GM12878 (cell line): ENCODE measurements at regions not wholly inside any gene's neighbourhood (a gene's known extent, or its start where the extent isn't known, plus 50 kb on each side); places are given as distances from the start of the nearest gene placed in this dataset.

ENCODE experiments used
- ATAC-seq: fragments of 200-7000 bp; cut with Tn5 transposase; 3 replicates; pipeline ENCODE4 v1.9.1; 2020; ENCODE audit warnings: mild to moderate bottlenecking, moderate library complexity
- BruUV-seq: library from RNA; stranded (reverse); fragments of 400-500 nt; replicated peaks from 2 replicates; lab custom pipeline; 2021; lab: Mats Ljungman, UMichigan
- CTCF ChIA-PET: fragments of 300-600 bp; sonication (Branson Sonifier 250); formaldehyde crosslinking; extraction: SDS; loops from one replicate; lab custom pipeline; 2021; ENCODE audit warnings: inconsistent platforms; lab: Yijun Ruan, JAX
- POLR2A ChIA-PET: fragments of 350-600 bp; formaldehyde crosslinking; extraction: SDS; loops from one replicate; lab custom pipeline; 2021; ENCODE audit warnings: inconsistent platforms; lab: Charles Lee
- RAD21 ChIA-PET: fragments of 300-600 bp; sonication (Branson Sonifier 250); formaldehyde crosslinking; loops from one replicate; lab custom pipeline; 2023; ENCODE audit warnings: antibody characterized with exemption; ENCODE audit not compliant: unreplicated experiment; lab: Charles Lee
- SMC1A ChIA-PET: fragments of 300-600 bp; sonication (Branson Sonifier 250); formaldehyde crosslinking; loops from one replicate; lab custom pipeline; 2023; ENCODE audit not compliant: unreplicated experiment, uncharacterized antibody; lab: Charles Lee
- DNase-seq: peaks from one replicate; pipeline ENCODE4 v3.0.0-alpha.2; 2011; ENCODE audit warnings: low read depth, low spot score
- FAIRE-seq: peaks from 3 replicates; lab custom pipeline; 2011; peaks lifted over from hg19 to GRCh38; lab: Jason Lieb, UNC
- H2AFZ ChIP-seq: 2 replicates; pipeline ENCODE4 v1.6.0; 2011; ENCODE audit warnings: low read depth, low read length, control low read depth; ENCODE audit not compliant: control insufficient read depth
- H3K27ac ChIP-seq: 2 replicates; pipeline ENCODE4 v1.5.1; 2011; ENCODE audit warnings: control low read depth; ENCODE audit not compliant: control insufficient read depth, insufficient read depth
- H3K27me3 ChIP-seq, 2 experiments: replicated peaks in 1 of 2; 2 replicates each; pipeline versions ENCODE4 v1.6.0 to v1.6.1; 2011; ENCODE audit warnings: low read length in 1 of 2; ENCODE audit not compliant: control insufficient read depth in 2 of 2, insufficient read depth in 2 of 2
- H3K36me3 ChIP-seq, 2 experiments: 2 replicates each; pipeline ENCODE4 v1.5.1; 2011; ENCODE audit warnings: low read length in 1 of 2; ENCODE audit not compliant: control insufficient read depth in 2 of 2, insufficient read depth in 2 of 2
- H3K4me1 ChIP-seq: 2 replicates; pipeline ENCODE4 v1.6.1; 2011; ENCODE audit warnings: mild to moderate bottlenecking, low read length, moderate library complexity, mixed read lengths; ENCODE audit not compliant: control insufficient read depth, insufficient read depth
- H3K4me2 ChIP-seq: 2 replicates; pipeline ENCODE4 v1.6.0; 2011; ENCODE audit warnings: control low read depth; ENCODE audit not compliant: control insufficient read depth, insufficient read depth
- H3K4me3 ChIP-seq: fragments of 200-600 bp; sonication (generic); 2 replicates; pipeline ENCODE4 v1.5.1; 2016
- H3K79me2 ChIP-seq: 2 replicates; pipeline ENCODE4 v1.6.0; 2011; ENCODE audit warnings: low read length; ENCODE audit not compliant: control insufficient read depth, insufficient read depth
- H3K9ac ChIP-seq: 2 replicates; pipeline ENCODE4 v1.8.0; 2011; ENCODE audit warnings: low read length, control low read depth, mixed read lengths; ENCODE audit not compliant: control insufficient read depth, insufficient read depth
- H3K9me3 ChIP-seq: replicated peaks from 3 replicates; pipeline ENCODE4 v1.5.1; 2011; ENCODE audit warnings: mild to moderate bottlenecking, low read length; ENCODE audit not compliant: control insufficient read depth, insufficient read depth
- H4K20me1 ChIP-seq: 2 replicates; pipeline ENCODE4 v1.6.0; 2011; ENCODE audit not compliant: control insufficient read depth, insufficient read depth
- BACH1 ChIP-seq: fragments of 450-650 bp; IDR thresholded peaks from 2 replicates; pipeline ENCODE4 v1.6.1; 2017; ENCODE audit warnings: mild to moderate bottlenecking, borderline replicate concordance
- CBFB ChIP-seq: IDR thresholded peaks from 2 replicates; pipeline ENCODE4 v1.6.1; 2016; ENCODE audit warnings: antibody characterized with exemption, low read depth
- CBX3 ChIP-seq: fragments of 200-600 bp; sonication (generic); IDR thresholded peaks from 2 replicates; pipeline ENCODE4 v1.6.1; 2016; ENCODE audit warnings: low read depth, borderline replicate concordance
- CHD2 ChIP-seq: IDR thresholded peaks from 2 replicates; pipeline ENCODE4 v1.6.1; 2011; ENCODE audit warnings: low read depth, low read length, improper control_type of control experiment, borderline replicate concordance
- MXI1 ChIP-seq: fragments of 150-350 bp; IDR thresholded peaks from 2 replicates; pipeline ENCODE4 v1.6.1; 2011; ENCODE audit warnings: low read depth, mild to moderate bottlenecking, inconsistent platforms, low read length, improper control_type of control experiment
- NFXL1 ChIP-seq: fragments of 450-650 bp; IDR thresholded peaks from 2 replicates; pipeline ENCODE4 v1.6.1; 2017; ENCODE audit warnings: antibody characterized with exemption, mild to moderate bottlenecking, borderline replicate concordance
- SP1 ChIP-seq: IDR thresholded peaks from one replicate; pipeline ENCODE4 v1.6.1; 2011; ENCODE audit warnings: low read depth, low read length
- SREBF1 ChIP-seq: IDR thresholded peaks from 2 replicates; pipeline ENCODE4 v1.6.1; 2012; ENCODE audit warnings: mild to moderate bottlenecking, low read length
- SUZ12 ChIP-seq: fragments of 200-600 bp; sonication (generic); IDR thresholded peaks from one replicate; pipeline ENCODE4 v1.6.1; 2018; ENCODE audit warnings: antibody characterized with exemption, mild to moderate bottlenecking; ENCODE audit not compliant: unreplicated experiment
- YY1 ChIP-seq: IDR thresholded peaks from 2 replicates; pipeline ENCODE4 v1.6.1; 2011; ENCODE audit warnings: low read depth, mild to moderate bottlenecking, low read length
- ZNF622 ChIP-seq: fragments of 450-650 bp; IDR thresholded peaks from 2 replicates; pipeline ENCODE4 v1.6.1; 2017; ENCODE audit warnings: mild to moderate bottlenecking, inconsistent platforms
- WGBS: methylation state at CpG from one replicate; pipeline ENCODE4 v1.1.6; 2016; ENCODE audit warnings: low lambda C conversion rate; ENCODE audit not compliant: insufficient replicate concordance, insufficient coverage; ENCODE audit errors: missing lambda C conversion rate; 5-methylcytosine and 5-hydroxymethylcytosine counted together
- in situ Hi-C: fragments of 300-500 bp; cut with MboI; formaldehyde crosslinking; loops from 9 replicates; pipeline ENCODE4 v1.14.3; 2018; ENCODE audit warnings: mixed read lengths
- intact Hi-C: fragments of 100-400 bp; cut with micrococcal nuclease; formaldehyde crosslinking; loops from one replicate; pipeline ENCODE4 v1.14.2; 2022; ENCODE audit not compliant: unreplicated experiment
- TF ChIP-seq, protein P1 (sequence below): fragments of 450-650 bp; conservative IDR thresholded peaks from 2 replicates; pipeline ENCODE4 v1.6.1; 2017; ENCODE audit warnings: mild to moderate bottlenecking, moderate library complexity
- TF ChIP-seq, protein P2 (sequence below): fragments of 150-350 bp; IDR thresholded peaks from 2 replicates; pipeline ENCODE4 v1.6.1; 2014; ENCODE audit warnings: mild to moderate bottlenecking, low read depth, low read length
- TF ChIP-seq, protein P3 (sequence below): fragments of 450-650 bp; IDR thresholded peaks from 2 replicates; pipeline ENCODE4 v1.6.1; 2017; ENCODE audit warnings: borderline replicate concordance
- TF ChIP-seq, protein P4 (sequence below): fragments of 450-650 bp; IDR thresholded peaks from 2 replicates; pipeline ENCODE4 v1.6.1; 2018; ENCODE audit warnings: borderline replicate concordance, mild to moderate bottlenecking; ENCODE audit not compliant: partially characterized antibody
- TF ChIP-seq, protein P5 (sequence below): IDR thresholded peaks from 2 replicates; pipeline ENCODE4 v1.6.1; 2011; ENCODE audit warnings: low read depth, mild to moderate bottlenecking, low read length, moderate library complexity, borderline replicate concordance; ENCODE audit errors: extremely low read depth

DNA sequence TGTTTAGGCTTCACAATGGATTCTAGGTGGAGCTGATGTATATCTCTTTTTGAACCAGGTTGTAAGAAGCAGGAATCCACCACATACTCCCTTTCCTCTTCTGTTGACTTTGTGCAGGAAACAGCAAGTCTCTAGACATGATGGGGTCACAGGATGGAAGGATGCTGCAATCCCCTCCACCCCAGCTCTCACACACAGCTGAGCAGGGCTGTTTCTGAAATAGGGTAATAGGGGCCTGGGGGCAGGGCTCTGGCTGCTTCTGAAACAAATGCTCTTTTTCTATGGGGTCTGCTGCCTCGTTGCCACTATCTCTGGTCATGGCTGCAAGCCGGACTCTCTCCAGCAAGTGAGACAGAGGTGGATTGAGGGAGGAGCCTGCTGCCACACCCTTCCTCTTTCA lies 148.9 kb downstream of the SOX11 start:
- in situ Hi-C loops (no loop called here), intact Hi-C loops (no loop called here)
- SMC1A ChIA-PET, result no interaction called here
- no TSS peak for BruUV-seq
- no peaks in the 10 kb centered on the region for H3K79me2 ChIP-seq
- no peak overlapping the region for H3K4me2 ChIP-seq
- POLR2A ChIA-PET, result no interaction called here
- H2AFZ ChIP-seq, result no peak overlapping the region
- no peak overlapping the region for H3K9ac ChIP-seq
- no peaks in the 10 kb centered on the region for H3K9me3 ChIP-seq
- RAD21 ChIA-PET, result no interaction called here
- CTCF ChIA-PET, result no interaction called here
- H3K4me1 ChIP-seq, result no peaks in the 10 kb centered on the region
- TF ChIP-seq, protein P1, sequence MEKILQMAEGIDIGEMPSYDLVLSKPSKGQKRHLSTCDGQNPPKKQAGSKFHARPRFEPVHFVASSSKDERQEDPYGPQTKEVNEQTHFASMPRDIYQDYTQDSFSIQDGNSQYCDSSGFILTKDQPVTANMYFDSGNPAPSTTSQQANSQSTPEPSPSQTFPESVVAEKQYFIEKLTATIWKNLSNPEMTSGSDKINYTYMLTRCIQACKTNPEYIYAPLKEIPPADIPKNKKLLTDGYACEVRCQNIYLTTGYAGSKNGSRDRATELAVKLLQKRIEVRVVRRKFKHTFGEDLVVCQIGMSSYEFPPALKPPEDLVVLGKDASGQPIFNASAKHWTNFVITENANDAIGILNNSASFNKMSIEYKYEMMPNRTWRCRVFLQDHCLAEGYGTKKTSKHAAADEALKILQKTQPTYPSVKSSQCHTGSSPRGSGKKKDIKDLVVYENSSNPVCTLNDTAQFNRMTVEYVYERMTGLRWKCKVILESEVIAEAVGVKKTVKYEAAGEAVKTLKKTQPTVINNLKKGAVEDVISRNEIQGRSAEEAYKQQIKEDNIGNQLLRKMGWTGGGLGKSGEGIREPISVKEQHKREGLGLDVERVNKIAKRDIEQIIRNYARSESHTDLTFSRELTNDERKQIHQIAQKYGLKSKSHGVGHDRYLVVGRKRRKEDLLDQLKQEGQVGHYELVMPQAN, result no peak
- TF ChIP-seq ZNF622, result no peak
- no peak for TF ChIP-seq CBFB
- TF ChIP-seq, protein P2, sequence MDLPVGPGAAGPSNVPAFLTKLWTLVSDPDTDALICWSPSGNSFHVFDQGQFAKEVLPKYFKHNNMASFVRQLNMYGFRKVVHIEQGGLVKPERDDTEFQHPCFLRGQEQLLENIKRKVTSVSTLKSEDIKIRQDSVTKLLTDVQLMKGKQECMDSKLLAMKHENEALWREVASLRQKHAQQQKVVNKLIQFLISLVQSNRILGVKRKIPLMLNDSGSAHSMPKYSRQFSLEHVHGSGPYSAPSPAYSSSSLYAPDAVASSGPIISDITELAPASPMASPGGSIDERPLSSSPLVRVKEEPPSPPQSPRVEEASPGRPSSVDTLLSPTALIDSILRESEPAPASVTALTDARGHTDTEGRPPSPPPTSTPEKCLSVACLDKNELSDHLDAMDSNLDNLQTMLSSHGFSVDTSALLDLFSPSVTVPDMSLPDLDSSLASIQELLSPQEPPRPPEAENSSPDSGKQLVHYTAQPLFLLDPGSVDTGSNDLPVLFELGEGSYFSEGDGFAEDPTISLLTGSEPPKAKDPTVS, result no peak
- TF ChIP-seq, protein P3, sequence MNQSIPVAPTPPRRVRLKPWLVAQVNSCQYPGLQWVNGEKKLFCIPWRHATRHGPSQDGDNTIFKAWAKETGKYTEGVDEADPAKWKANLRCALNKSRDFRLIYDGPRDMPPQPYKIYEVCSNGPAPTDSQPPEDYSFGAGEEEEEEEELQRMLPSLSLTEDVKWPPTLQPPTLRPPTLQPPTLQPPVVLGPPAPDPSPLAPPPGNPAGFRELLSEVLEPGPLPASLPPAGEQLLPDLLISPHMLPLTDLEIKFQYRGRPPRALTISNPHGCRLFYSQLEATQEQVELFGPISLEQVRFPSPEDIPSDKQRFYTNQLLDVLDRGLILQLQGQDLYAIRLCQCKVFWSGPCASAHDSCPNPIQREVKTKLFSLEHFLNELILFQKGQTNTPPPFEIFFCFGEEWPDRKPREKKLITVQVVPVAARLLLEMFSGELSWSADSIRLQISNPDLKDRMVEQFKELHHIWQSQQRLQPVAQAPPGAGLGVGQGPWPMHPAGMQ, result no peak
- TF ChIP-seq, protein P4, sequence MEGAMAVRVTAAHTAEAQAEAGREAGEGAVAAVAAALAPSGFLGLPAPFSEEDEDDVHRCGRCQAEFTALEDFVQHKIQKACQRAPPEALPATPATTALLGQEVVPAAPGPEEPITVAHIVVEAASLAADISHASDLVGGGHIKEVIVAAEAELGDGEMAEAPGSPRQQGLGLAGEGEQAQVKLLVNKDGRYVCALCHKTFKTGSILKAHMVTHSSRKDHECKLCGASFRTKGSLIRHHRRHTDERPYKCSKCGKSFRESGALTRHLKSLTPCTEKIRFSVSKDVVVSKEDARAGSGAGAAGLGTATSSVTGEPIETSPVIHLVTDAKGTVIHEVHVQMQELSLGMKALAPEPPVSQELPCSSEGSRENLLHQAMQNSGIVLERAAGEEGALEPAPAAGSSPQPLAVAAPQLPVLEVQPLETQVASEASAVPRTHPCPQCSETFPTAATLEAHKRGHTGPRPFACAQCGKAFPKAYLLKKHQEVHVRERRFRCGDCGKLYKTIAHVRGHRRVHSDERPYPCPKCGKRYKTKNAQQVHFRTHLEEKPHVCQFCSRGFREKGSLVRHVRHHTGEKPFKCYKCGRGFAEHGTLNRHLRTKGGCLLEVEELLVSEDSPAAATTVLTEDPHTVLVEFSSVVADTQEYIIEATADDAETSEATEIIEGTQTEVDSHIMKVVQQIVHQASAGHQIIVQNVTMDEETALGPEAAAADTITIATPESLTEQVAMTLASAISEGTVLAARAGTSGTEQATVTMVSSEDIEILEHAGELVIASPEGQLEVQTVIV, result no peak
- no peak for TF ChIP-seq SP1
- TF ChIP-seq, protein P5, sequence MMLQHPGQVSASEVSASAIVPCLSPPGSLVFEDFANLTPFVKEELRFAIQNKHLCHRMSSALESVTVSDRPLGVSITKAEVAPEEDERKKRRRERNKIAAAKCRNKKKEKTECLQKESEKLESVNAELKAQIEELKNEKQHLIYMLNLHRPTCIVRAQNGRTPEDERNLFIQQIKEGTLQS, result no peak
- no peak for TF ChIP-seq CBX3
- no peak for TF ChIP-seq SREBF1
- TF ChIP-seq SUZ12, result no peak
- no peak for TF ChIP-seq MXI1
- no peak for TF ChIP-seq NFXL1
- TF ChIP-seq BACH1, result no peak
- no peak for TF ChIP-seq YY1
- no peak for TF ChIP-seq CHD2
- no peak overlapping the region for H3K4me3 ChIP-seq
- no peak for DNase-seq
- H3K27me3 ChIP-seq, result no peaks in the 10 kb centered on the region
- H3K36me3 ChIP-seq, result no peaks in the 10 kb centered on the region
- no peak for ATAC-seq
- 0% methylated on average over 2 of the region's 2 CpGs for WGBS
- no peaks in the 10 kb centered on the region for H4K20me1 ChIP-seq
- FAIRE-seq, result no peak
- no peak overlapping the region for H3K27ac ChIP-seq
